Mammary epithelial cell (primary cell): ENCODE measurements at regions not wholly inside any gene's neighbourhood (a gene's known extent, or its start where the extent isn't known, plus 50 kb on each side); places are given as distances from the start of the nearest gene placed in this dataset.

Experiments used
- CTCF ChIP-seq, 2 donors: IDR thresholded peaks in 1 of 2; conservative IDR thresholded peaks in 1 of 2; 2 replicates each; pipeline ENCODE4 v1.5.1; 2011 to 2012; ENCODE audit warnings: inconsistent platforms in 2 of 2, low read length in 2 of 2, mild to moderate bottlenecking in 2 of 2, control low read depth in 1 of 2, low read depth in 1 of 2; ENCODE audit not compliant: insufficient read depth in 1 of 2; ENCODE audit errors: extremely low read depth in 1 of 2
- EZH2 ChIP-seq: IDR thresholded peaks from 2 replicates; pipeline ENCODE4 v1.6.1; 2012; ENCODE audit warnings: low read length, inconsistent platforms, borderline replicate concordance

GRCh38 chr12:85680881-85681280, 155.3 kb downstream of the RASSF9 start:
- TF ChIP-seq CTCF (conservative IDR thresholded peaks at IDR 0.05 in 1 of 2, IDR thresholded peaks at IDR 0.05 in 1 of 2; ENCODE audit: extremely low read depth in 1 of 2, insufficient read depth in 1 of 2, low read depth in 1 of 2, low read length in 2 of 2) (no peak), EZH2 (no peak)
